Urothelium cell line (cell line): ENCODE measurements at regions not wholly inside any gene's neighbourhood (a gene's known extent, or its start where the extent isn't known, plus 50 kb on each side); places are given as distances from the start of the nearest gene placed in this dataset.
A peak's percentile ranks its signal among the peaks of the same experiment; 100 is the strongest.
"Not testable (repeated sequence)": the region's sequence is repeated elsewhere in the genome, so short reads cannot be mapped to it uniquely, and the experiment has no call there.

Experiments used
- DNase-seq: peaks from one replicate; pipeline ENCODE4 v3.0.0; 2011; ENCODE audit warnings: low spot score, mixed read lengths
- FAIRE-seq: peaks from 2 replicates; lab custom pipeline; 2011; peaks lifted over from hg19 to GRCh38; lab: Jason Lieb, UNC

DNA sequence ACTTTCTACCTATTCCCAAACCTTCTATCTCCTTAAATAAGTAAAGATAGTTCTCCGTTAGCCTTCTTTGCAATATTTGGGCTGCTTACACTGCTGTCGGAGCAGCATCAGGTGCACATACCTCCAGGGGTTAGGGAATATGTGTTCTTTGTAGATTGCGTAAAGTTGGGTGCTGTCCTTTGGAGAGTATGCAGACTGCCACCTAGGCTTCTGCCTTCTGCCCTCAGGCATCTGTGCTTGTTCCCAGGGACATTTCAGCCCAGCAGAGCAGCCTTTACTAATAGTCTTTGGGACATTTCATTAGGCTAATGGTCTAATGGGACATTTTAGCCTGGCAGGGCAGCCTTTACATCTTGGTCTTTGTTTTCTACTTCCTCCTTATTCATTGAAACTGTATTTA, 260.6 kb downstream of the TPBG start:
- FAIRE-seq (no peak), DNase-seq (no peak)

DNA sequence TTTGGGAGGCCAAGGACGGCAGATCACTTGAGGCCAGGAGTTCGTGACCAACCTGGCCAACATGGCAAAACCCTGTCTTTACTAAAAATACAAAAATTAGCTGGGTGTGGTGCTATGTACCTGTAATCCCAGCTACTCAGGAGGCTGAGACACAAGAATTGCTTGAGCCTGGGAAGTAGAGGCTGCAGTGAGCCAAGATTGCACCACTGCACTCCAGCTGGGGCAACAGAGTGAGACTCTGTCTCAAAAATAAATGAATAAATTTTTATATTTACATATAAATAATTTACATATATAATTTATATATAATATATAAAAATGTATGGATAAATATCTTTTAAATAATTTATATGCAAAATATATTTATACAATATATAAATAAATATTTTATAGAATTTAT, 263.3 kb downstream of the TPBG start:
- not testable (repeated sequence) for DNase-seq, FAIRE-seq

DNA sequence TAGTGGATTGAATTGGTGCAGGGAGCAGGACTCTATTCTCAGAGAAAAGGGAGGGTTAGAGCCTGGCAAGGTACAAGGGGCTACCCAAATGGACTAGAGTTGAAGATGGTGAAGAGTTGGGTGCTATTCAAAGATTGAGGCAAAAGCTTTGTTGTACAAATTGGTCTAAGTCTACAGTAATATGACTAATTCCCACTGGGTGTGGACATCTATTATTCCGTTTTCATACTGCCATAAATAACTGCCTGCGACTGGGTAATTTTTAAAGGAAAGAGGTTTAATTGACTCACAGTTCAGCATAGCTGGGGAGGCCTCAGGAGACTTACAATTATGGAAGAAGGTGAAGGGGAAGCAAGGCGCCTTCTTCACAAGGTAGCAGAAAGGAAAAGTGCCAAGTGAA, 266.3 kb downstream of the TPBG start:
- DNase-seq (no peak), FAIRE-seq (no peak)

DNA sequence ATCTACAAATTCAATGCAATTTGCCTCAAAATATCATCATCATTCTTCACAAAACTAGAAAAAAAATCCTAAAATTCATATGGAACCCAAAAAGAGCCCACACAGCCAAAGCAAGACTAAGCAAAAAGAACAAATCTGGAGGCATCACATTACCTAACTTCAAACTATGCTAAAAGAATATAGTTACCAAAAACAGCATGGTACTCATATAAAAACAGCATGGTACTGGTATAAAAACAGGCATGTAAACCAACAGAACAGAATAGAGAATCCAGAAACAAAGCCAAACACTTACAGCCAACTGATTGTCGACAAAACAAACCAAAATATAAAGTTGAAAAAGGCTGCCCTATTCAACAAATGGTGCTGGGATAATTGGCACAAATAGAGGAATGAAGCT, 278.1 kb downstream of the TPBG start:
- FAIRE-seq (no peak), DNase-seq (no peak)

DNA sequence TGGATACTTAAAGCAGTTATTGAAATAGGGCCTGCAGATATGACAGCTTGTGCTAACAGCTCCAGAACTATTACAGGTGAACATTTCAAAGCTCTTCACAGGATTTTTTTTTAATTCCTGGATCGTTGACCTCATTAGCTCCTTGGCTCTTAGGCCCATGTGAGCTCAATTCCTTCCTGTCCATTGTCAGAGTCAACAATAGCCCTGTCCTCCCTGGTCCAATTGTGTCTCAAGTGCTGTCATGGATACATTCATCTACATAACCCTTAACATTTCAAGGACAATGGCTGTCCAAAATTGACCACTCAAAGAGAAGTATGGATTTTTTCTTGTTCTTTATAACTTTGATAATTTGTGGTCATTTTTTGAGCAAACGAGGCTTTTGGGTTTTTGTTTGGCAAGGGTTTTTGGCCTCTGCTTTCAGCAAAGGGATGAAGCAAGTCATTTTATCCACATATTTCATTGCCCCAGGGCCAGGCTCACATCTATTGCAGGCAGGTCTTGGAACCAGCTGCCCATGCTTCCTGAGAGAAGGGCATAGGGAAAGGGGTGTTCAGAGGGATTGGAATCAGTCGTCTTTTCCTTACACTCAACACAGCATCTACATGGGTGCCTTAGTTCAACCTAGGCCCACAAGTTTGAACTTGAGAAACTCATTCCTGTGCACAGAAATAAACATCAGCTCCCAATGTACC, 282.1 kb downstream of the TPBG start:
- no peak for FAIRE-seq
- no peak for DNase-seq

DNA sequence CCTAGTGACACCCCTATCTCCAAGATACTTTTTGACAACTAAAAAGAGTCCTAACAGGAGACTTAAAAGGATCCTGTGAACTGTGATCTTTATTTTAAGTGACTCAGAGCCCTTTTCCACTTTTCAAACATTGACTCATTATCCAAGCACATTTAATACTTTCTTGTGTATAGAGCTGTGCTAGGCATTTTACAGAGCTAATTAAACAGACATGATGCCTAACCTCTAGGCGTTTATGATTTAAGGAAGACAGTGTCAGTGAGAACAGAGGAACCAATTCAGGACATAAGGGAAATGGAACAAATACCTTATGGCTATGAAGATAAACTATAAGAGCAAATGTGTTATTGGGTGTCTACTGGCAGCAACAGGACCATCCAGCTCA, 282.6 kb downstream of the TPBG start:
- no peak for DNase-seq
- FAIRE-seq: no peak

DNA sequence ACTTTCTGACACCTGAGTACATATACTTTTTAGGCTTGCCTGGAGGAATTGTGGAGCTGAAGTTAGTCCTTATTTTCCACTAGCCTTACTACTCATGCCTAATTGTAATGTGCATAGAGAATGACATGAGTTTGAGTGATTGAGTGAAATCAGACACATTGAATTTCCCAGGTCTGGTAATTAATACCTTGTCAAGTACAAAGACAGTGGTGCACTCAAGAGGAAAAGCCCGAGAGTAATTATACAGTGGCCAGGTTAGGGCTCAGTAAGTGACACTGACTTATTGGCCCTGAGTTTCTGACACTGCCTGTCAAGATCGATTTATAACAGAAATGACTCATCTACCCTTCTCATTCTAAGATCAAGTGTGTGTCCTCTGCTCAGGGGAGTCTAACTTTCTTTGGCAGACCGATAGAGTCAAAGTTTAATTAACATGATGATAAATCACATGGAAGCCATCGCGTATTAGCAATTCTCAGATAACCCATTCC, 288.3 kb downstream of the TPBG start:
- FAIRE-seq: no peak

DNA sequence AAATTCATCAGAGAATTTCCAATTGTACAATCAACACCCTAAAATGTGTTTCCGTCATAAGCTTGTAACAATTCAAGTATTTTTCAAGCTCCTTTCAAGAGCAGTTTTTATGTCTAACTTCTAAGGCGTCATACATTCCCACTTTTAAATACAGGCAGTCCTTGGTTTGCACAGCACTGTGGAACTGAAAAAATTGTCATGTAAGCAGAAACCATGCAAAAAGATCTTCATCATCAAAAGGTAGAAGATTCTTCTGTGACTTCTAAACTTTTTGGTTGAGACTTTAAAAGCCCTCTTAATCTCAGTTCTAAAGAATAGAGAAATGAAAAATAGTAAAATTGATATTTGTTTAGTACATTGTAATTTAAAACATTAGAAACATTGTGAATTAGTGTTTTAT, 315.6 kb downstream of the TPBG start:
- FAIRE-seq: no peak
- DNase-seq: no peak

More for the DNA sequence above, 288.3 kb downstream of the TPBG start:
- no peak for DNase-seq

DNA sequence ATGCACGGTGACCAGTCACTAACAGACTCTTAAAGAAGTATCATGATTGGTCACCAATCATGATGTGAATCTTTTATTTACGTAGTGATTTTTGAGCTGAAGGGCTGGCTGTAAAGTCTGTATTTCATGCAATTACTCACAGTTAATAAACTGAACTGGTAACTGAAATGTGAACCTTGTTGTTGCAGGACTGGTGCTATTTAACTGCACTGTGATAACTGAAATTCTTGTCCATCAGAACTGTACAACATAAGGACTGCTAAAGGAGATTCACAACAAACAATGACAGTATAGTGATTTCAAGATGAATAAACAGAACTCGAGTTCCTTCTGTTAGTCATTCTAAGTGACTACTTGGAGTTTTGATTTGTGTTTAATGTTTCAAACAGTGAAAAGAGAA, 316.6 kb downstream of the TPBG start:
- FAIRE-seq (no peak), DNase-seq (no peak)

DNA sequence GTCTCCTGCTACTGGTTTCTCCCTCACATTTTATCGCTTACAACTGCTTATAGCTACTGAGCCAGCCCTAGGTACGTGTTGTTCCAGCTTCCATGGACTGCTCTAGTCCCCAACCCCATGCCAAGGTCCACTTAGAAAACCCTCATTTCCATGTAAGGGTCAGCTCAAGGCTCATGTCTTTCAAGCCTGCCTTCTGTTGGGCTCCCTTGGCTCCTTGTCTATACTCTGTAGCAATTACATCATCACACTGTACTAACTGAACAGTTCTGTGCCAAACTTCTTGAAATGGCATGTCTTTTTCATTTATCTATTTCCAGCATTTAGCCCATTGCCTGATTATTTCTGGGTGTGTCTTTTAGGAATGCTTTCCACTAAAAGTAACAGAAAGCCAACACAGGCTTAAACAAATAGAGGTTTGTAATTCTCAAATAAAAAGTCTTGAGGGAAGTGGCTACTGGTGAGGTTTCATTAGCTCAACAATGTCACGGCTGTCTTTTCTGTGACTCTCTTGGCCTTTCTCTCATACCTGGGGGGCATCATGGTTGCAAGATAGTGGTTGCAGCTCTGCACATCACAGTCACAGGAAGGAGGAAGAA, 317.6 kb downstream of the TPBG start:
- DNase-seq (no peak), FAIRE-seq (no peak)

DNA sequence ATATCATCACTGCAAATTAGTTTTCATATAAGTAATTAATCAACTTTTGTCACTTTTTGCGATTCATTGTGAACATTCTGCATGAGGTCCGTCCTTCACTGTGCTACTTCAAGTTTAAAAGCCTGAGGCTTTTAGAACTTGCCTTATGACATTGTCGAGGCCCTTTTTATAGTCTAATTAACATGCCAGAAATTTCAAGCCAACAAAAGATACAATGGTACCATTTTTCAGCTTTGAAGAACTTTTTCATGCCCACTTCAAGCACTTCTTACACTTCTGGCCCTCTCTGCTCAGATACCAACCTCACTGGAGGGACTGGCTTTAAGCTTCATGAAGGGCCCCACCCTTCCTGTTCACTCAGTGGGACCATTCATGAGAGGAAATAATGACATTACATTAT, 323.1 kb downstream of the TPBG start:
- DNase-seq (no peak), FAIRE-seq (no peak)

DNA sequence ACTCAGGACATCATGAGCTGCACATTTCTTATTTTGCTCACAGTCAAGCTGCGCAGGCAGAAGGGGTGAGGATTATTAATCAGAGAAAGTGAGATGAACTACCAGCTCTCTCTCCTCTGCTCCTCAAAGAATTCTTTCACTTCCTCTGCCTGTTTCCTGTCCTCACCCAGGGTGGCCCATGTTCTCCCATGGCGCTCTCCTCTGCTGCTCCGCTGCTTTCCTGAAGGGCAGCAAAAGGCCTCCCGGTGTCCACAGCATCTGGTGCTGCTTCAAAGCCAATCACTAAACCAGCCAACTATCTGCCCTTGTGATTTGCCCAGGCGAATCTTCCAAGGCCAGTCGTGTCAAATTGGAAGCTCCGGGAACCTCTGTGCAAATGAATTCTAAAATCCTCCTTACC, 324.2 kb downstream of the TPBG start:
- FAIRE-seq (no peak), DNase-seq (no peak)

DNA sequence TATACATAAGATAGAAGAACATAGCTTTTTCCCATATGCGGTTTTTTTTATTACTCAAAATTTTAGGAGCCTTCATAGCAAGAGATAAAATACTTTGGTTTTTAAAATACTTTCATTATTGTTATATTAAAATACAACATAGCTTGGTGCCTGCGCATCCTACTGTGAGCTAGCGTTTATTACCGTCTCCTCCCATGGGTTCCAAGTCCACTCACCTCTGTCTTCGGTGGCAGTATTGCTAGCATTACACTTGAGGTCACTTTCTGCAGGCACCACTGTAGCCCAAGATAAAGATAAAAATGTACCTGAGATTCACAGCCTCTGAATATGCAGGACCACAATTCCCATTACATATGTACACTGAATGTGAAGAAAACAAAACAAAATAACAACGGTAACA, 326.7 kb downstream of the TPBG start:
- FAIRE-seq (no peak), DNase-seq (no peak)

DNA sequence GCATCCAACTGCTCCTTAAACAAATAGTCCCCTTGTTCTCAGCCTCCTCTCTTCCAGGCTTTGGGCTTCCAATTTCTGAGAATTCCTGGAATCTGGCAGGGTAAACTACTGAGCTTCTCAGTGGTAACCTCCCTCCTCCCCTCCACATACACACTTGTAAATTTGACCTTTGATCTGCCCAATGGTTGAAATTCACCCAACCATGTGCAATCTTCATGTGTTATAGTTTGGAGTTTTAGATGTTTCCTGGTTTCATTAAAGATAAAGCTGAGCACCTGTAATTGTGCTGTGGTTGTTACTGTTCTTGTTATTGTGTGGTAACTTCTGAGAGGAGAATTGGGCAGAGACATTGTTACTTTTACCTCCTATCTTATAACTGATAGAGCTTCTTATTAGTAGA, 328.4 kb downstream of the TPBG start:
- no peak for FAIRE-seq
- no peak for DNase-seq

DNA sequence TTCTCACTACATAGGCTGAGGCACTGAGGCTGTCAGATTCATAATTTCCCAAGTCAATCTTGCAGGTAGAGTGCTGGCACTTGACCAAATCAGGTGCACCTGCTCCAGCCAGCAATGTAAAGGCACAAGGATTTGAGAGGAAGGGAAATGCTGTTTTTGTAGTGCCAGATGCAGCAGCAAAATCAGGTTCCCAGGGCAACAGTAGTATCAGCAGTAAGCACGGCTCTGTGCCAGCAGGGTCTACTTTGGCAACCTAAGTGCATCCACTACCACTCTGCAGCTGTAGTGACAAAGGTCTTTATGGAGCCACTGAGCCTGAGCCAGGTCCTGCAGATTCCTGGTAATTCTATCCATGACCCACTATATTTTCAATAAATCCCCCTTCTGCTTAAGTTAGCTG, 329.5 kb downstream of the TPBG start:
- FAIRE-seq: no peak
- no peak for DNase-seq

DNA sequence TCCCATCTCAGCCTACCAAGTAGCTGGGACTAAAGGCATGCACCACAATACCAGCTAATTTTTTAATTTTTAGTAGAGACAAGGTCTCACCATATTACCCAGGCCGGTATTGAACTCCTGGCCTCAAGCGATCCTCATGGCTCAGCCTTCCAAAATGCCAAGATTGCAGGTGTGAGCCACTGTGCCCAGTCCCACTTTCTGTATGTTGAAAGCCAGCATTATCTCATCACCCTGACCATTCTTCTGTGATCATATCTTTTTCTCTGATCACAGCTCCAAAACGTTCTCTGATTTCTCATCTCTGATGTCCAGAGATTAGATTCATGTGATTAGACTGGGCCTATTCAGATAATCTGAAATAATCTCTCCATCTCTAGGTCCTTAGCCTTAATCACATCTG, 337.7 kb downstream of the TPBG start:
- FAIRE-seq (no peak), DNase-seq (no peak)

DNA sequence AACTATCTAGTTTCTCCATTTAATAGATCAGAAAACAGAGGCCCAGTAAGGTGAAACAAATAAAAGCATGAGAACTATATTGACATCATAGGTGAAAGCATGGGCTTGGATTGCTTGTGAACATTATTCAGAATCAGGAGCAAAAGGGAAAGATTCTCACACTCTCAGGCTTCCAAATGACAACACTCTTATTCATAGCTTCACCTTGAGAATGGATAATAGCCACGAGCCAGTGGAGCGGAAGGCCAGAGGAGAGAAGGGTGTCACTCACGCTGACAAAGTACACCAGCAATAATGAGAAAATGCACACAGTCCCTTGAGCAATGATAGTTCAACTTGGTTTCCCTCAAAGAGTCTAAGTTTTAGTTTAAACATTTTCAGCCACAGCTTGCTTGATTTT, 339.0 kb downstream of the TPBG start:
- FAIRE-seq (no peak), DNase-seq (no peak)

DNA sequence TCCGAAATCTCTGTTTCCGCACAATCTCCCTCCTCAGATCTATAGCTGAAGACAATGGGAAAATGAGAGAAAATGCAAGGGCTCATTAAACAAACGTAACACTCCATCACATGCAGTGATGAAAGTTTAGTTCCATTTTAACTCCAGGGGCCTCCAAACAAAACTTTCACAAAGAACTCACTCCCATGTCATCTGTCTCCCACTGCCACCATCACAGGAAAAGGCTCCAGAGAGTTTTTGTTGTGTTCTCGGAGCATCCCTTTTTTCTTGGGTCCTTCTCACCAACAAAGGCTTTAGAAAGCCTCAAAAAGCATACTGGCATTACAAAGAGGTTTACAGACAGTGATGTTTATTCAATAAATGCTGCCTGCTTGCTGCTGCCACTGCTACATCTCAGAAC, 339.6 kb downstream of the TPBG start:
- no peak for FAIRE-seq
- DNase-seq: no peak

DNA sequence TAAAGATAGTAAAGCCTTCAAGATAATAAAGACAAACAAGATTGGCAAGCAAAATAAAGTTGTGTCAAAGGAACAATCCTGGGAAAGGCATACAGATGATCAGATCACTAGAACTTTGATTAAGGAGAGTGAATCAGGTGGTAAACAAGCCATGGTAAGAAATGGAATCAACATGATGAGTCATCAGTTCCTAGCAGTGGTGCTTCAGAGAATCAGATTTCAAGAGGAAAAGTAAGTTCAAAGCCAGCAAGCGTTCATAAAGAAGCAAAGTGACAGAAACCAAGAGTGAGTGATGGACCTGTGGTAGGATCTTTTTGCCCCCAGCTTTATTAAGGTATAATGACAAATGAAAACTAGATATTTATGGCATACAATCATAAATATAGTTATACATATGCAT, 340.4 kb downstream of the TPBG start:
- FAIRE-seq (no peak), DNase-seq (peak; percentile 3)

DNA sequence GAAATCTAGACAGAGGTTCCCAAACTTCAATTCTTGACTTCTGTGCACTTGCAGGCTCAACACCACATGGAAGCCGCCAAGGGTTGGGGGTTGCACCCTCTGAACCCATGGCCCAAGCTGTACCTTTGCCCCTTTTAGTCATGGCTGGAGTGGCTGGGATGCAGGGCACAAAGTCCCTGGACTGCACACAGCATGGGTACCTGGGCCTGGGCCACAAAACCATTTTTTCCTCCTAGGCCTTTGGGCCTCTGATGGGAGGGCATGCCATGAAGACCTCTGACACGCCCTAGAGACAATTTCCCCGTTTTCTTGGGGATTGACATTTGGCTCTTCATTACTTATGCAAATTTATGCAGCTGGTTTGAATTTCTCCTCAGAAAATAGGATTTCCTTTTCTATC, 342.0 kb downstream of the TPBG start:
- FAIRE-seq (no peak), DNase-seq (no peak)

DNA sequence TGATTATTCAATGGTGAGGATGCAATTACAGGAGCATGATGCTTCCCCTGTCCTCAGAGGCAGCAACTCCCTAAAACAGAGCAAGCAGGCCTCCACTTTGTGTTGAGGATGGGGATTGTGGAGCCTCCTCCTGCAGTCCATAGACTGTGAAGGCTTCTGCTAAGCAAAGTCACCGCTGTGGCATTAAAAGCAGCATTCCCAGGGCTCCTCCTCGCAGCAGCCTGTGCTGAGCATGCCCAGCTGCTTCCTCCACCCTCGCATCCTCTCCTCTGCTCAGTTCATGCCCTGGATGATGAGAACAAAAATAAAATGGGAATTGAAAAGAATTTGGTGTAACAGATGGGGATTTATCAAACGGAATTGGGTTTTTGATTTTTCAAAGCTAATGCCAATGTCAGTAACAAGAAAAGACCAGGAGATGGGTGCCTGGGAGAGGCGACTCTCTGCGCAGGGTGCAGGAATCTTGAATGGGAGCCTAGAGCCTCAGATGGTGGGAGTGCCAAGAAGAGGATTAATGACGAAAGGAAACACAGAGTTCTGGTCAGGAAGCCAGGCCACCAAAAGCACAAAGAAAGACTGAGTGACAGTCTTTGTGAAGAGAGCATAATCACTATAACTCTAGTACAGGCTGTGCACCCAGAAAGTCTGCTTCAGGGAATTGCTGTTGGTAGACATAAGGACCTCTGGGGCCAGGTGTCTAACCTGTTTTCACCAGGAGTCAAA, 347.6 kb downstream of the TPBG start:
- FAIRE-seq (no peak), DNase-seq (no peak)

DNA sequence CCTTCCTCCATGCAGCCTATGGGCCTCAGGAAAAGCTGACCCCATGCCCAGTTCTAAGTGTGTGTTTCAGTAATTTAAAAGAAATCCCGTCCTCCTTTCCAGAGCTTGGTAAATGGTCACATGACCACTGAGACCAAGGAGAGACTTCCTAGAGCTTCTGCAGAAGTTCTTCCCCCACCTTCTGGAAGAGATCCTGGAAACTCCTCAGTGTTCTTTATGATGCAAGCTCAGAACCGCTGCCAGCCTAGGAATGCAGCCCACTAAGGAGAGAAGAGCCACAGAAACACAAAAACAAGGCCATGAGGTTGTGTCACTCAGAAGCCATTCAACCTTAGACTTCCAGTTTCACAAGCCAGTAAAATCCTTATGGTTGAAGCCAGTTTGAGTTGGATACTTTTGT, 348.4 kb downstream of the TPBG start:
- DNase-seq: no peak
- FAIRE-seq: no peak
